ENCODE measurements at regions not wholly inside any gene's neighbourhood (a gene's known extent, or its start where the extent isn't known, plus 50 kb on each side); places are given as distances from the start of the nearest gene placed in this dataset.
"Not testable (repeated sequence)": the region's sequence is repeated elsewhere in the genome, so short reads cannot be mapped to it uniquely, and the experiment has no call there.

GRCh38 chrX:67213686-67214085, 330.1 kb upstream of the AR start:
- DNase-seq (ENCODE audit: low read depth), result not testable (repeated sequence)

DNA sequence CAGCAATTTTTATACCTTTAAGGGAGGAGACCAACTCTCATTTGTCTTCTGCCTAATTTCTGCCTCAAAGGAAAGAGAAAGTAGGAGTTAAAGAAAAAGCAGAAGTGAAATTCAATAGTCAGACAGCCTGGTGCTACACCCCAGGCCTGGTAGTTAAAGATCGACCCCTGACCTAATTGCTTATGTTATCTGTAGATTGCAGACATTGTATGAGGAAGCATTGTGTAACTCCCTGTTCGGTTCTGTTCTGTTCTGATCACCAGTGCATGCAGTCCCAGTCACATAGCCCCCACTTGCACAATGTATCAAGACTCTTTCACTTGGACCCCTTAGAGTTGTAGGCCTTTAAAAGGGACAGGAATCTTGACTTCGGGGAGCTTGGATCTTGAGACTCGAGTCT, 335.9 kb upstream of the AR start:
- no peak for DNase-seq (ENCODE audit: low read depth)

GRCh38 chrX:67159437-67159836, 384.4 kb upstream of the AR start:
- no peak for DNase-seq (ENCODE audit: low read depth)

DNA sequence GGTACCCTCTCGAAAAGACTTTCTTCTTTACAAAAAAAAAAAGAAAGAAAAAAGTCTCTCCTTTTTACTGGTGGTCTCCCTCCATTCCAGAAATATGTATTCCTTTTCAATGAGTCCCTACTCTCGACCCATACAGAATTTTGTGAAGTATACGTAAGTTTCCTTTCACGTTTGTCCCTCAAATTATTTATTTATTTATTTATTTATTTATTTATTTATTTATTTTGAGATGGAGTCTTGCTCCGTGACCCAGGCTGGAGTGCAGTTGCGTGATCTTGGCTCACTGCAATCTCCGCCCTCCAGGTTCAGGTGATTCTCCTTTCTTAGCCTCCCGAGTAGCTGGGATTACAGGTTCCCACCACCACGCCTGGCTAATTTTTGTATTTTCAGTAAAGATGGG, 429.2 kb upstream of the AR start:
- no peak for DNase-seq (ENCODE audit: low read depth)

DNA sequence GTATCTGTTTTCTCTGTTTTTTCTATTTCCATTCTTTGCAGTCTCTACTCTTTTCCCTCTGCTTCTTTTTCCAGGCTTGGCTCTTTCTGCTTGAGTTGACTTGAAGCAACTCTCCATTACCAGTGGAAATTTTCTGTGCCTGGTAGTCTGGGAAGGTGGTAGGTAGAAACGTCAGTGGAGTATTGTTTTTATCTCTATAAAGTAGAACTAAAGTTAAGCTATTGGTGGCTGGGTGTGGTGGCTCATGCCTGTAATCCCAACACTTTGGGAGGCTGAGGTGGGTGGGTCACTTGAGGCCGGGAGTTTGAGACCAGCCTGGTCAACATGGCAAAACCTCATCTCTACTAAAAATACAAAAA, 438.1 kb upstream of the AR start:
- no peak for DNase-seq (ENCODE audit: low read depth)

- DNase-seq (ENCODE audit: low read depth), result no peak
Observed at GRCh38 chrX:67104982-67105757, 438.7 kb upstream of the AR start.

GRCh38 chrX:67100031-67100884, 443.6 kb upstream of the AR start:
- no peak for DNase-seq (ENCODE audit: low read depth)

DNA sequence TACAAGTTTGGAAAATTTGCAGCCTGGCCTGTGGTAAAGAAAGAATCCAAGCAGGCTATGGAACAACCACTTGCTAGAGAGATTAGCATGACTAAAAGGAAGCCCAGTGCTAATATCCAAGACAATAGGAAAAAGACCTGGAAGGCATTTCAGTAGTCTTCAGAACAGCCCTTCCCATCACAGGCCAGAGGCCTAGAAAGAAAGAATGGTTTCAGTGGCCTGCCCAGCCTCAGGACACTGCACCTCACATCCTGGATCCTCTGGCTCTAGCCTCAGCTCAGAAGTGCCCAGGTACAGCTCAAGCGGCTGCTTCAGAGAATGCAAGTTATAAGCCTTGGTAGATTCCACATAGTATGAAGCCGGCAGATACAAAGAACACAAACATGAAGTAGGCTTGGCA, 449.8 kb upstream of the AR start:
- DNase-seq (ENCODE audit: low read depth), result no peak

- DNase-seq (ENCODE audit: low read depth), result no peak
Observed at GRCh38 chrX:67050760-67051159, 411.9 kb upstream of the EDA2R start.

DNA sequence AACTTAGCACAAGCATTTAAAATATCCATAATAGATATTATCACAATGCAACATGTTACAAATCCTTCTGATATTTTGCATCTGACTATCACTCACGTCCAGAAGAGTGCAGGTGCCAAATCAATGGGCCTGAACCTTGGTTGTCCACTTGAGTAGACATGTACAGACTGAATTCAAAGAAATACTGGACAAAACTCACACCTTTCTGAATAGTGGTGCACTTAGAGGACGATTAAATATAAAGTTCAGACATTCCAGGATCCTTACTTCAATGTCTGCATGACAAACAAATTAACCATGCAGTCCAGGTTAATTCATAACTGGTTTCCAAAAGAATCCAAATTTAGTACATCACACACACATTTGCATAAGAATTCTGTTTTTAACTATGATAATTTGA, 406.0 kb upstream of the EDA2R start:
- no peak for DNase-seq (ENCODE audit: low read depth)

DNA sequence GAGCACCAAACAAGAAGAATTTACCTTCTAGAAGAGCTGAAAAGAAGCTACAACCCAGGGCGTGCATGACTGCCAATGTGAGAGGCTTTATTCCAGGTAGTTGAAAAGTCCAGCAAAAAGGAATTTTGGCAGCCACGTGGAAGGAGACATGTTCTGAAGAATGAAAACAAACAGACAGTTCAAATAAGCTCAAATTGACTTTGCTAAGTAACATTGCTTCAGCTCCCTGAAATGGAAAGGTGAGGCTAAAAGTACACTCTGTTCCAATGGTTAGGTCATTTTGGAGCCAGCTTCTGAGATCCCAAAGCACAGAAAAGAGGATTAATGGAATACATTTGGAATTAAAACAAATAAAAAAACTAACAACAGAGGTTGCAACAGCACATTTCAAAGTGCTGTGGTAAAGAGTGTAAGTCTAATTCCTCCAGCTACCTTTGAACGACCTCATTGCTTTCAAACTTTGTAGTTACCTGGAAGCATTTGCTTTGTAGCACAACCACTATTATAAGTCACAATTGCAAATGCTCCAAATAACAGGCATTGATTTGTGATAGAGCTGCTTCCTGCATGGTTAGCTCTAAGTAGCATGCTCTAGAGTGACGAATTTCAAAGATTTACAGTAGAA, 405.3 kb upstream of the EDA2R start:
- DNase-seq (ENCODE audit: low read depth), result no peak

GRCh38 chrX:67004451-67004850, 365.6 kb upstream of the EDA2R start:
- no peak for DNase-seq (ENCODE audit: low read depth)

DNA sequence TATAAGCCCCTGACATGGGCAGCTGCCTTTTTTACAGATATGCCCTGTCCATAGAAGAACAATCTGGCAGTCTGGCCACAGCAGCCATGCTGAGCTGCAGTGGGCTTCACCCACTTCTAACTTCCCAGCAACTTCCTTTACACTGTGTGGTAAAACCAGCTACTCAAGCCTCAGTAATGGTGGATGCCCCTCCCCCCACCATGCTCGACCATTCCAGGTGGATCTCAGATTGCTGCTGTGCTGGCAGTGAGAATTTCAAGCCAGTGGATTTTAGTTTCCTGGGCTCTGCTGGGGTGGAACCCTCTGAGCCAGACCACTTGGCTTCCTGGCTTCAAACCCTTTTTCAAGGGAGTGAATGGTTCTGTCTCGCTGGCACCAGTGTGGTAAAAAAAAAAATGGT, 355.9 kb upstream of the EDA2R start:
- no peak for DNase-seq (ENCODE audit: low read depth)

DNA sequence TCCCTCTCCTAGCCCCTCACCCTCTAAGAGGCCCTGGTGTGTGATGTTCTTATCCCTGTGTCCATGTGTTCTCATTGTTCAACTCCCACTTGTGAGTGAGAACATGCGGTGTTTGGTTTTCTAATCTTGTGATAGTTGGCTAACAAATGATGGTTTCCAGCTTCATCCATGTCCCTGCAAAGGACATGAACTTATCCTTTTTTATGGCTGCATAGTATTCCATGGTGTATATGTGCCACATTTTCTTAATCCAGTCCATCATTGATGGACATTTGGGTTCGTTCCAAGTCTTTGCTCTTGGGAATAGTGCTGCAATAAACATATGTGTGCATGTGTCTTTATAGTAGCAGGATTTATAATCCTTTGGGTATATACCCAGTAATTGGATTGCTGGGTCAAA, 353.2 kb upstream of the EDA2R start:
- DNase-seq (ENCODE audit: low read depth), result not testable (repeated sequence)

DNA sequence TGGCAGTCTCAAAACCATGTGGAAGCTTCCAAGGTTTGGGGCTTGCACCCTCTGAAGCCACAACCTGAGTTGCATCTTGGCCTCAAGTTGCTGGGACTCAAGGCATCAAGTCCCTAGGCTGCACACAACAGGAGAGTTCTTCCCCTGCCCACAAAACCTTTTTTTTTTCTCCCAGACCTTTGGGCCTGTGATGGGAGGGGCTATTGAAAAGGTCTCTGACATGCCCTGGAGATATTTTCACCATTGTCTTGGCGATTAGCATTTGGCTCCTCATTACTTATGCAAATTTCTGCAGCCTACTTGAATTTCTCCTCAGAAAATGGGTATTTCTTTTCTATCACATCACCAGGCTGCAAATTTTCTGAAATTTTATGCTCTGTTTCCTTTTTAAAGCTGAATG, 349.5 kb upstream of the EDA2R start:
- DNase-seq (ENCODE audit: low read depth), result no peak

- no peak for DNase-seq (ENCODE audit: low read depth)
Observed at GRCh38 chrX:66961665-66962064, 322.8 kb upstream of the EDA2R start.

DNA sequence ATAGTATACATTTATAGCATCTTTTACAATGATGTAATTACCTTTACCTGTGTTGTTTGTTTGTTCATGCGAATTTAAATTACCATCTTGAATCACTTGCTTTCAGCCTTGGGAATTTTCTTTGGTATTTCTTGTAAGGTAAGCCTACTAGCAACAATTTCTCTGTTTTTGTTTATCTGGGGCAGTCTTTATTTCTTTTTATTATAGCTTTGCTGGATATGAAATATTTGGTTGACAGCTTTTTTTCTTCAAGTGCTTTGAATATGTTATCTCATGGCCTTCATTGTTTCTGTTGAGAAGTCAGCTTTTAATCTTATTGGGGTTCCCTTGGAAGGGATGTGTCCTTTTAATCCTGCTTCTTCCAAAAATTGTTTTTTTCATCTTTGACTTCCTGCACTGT, 292.8 kb upstream of the EDA2R start:
- no peak for DNase-seq (ENCODE audit: low read depth)

DNA sequence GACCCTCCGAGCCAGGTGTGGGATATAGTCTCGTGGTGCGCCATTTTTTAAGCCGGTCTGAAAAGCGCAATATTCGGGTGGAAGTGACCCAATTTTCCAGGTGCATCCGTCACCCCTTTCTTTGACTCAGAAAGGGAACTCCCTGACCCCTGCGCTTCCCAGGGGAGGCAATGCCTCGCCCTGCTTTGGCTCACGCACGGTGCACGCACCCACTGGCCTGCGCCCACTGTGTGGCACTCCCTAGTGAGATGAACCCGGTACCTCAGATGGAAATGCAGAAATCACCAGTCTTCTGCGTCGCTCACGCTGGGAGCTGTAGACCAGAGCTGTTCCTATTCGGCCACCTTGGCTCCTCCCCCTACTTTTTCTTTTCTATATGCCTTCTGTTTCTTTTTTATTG, 291.6 kb upstream of the EDA2R start:
- not testable (repeated sequence) for DNase-seq (ENCODE audit: low read depth)

- no peak for DNase-seq (ENCODE audit: low read depth)
Observed at GRCh38 chrX:66920296-66920695, 281.4 kb upstream of the EDA2R start.

- no peak for DNase-seq (ENCODE audit: low read depth)
Observed at GRCh38 chrX:66919280-66919832, 280.5 kb upstream of the EDA2R start.

GRCh38 chrX:66918511-66918910, 279.6 kb upstream of the EDA2R start:
- no peak for DNase-seq (ENCODE audit: low read depth)

DNA sequence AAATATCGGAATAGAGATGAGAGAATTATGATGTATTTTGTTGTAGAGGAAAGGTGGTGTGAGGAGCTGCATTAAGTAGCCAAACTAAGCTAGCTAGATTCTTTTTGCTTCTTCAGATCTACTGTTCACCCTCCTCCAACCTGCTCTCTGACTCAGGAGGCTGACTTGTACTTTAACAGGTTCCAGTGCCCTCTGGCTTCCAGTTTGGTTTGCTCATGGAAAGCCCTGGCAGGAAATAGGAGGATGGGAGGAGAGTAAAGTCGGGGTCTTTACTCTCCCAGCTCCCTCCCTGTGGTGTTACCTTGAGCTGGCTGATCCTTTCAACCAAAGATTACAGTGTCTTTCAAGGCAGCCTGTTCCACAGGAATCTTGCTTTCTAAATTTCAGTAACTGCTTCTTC, 277.0 kb upstream of the EDA2R start:
- no peak for DNase-seq (ENCODE audit: low read depth)
